GM13976 (cell line): ENCODE measurements at regions not wholly inside any gene's neighbourhood (a gene's known extent, or its start where the extent isn't known, plus 50 kb on each side); places are given as distances from the start of the nearest gene placed in this dataset.

Experiments used
- DNase-seq: peaks from one replicate; pipeline ENCODE4 v3.0.0; 2012; ENCODE audit warnings: low spot score
- CTCF ChIP-seq: IDR thresholded peaks from 2 replicates; pipeline ENCODE4 v1.5.1; 2012; ENCODE audit warnings: borderline replicate concordance, mild to moderate bottlenecking; ENCODE audit not compliant: insufficient read depth; ENCODE audit errors: extremely low read depth, missing control alignments, control extremely low read depth
- in situ Hi-C: fragments of 300-500 bp; cut with MboI; formaldehyde crosslinking; loops from one replicate; pipeline ENCODE4 v1.12.0; 2022; ENCODE audit warnings: low sequenced_read_pairs, mixed read lengths, inconsistent platforms; ENCODE audit not compliant: unreplicated experiment

GRCh38 chr6:82750556-82750955 lies 315.1 kb downstream of the UBE3D start:
- DNase-seq, result no peak
- TF ChIP-seq CTCF, result no peak
- in situ Hi-C loops, result no loop called here

- no peak for DNase-seq
- in situ Hi-C loops, result no loop called here
- no peak for TF ChIP-seq CTCF
Measured at GRCh38 chr6:82751718-82752117, 313.9 kb downstream of the UBE3D start.

- no peak for DNase-seq
- in situ Hi-C loops, result no loop called here
- TF ChIP-seq CTCF, result no peak
Measured at GRCh38 chr6:82761674-82762345, 303.8 kb downstream of the UBE3D start.

- in situ Hi-C loops, result no loop called here
- no peak for TF ChIP-seq CTCF
- DNase-seq, result no peak
Measured at GRCh38 chr6:82766476-82766875, 299.2 kb downstream of the UBE3D start.

- in situ Hi-C loops, result no loop called here
- DNase-seq, result no peak
- no peak for TF ChIP-seq CTCF
Measured at GRCh38 chr6:82767037-82767436, 298.6 kb downstream of the UBE3D start.

- in situ Hi-C loops, result no loop called here
- DNase-seq, result no peak
- no peak for TF ChIP-seq CTCF
Measured at GRCh38 chr6:82767447-82767846, 298.2 kb downstream of the UBE3D start.
